HuH-7.5 (cell line): ENCODE measurements at regions not wholly inside any gene's neighbourhood (a gene's known extent, or its start where the extent isn't known, plus 50 kb on each side); places are given as distances from the start of the nearest gene placed in this dataset.
"Not testable (repeated sequence)": the region's sequence is repeated elsewhere in the genome, so short reads cannot be mapped to it uniquely, and the experiment has no call there.

Experiments used
- DNase-seq: peaks from one replicate; pipeline ENCODE4 v3.0.0; 2011; ENCODE audit warnings: low spot score

- DNase-seq = not testable (repeated sequence)
Observed at GRCh38 chr12:54799966-54800365, 54.4 kb upstream of the MUCL1 start.

- DNase-seq = no peak
Observed at GRCh38 chr12:54798651-54799050, 55.7 kb upstream of the MUCL1 start.

- DNase-seq = no peak
Observed at GRCh38 chr12:54796991-54797390, 57.3 kb upstream of the MUCL1 start.

GRCh38 chr12:54795644-54796043 lies 58.7 kb upstream of the MUCL1 start:
- DNase-seq = no peak

GRCh38 chr12:54786081-54786480 lies 68.2 kb upstream of the MUCL1 start:
- DNase-seq = no peak

GRCh38 chr12:54784115-54784514 lies 70.2 kb upstream of the MUCL1 start:
- DNase-seq = no peak

GRCh38 chr12:54777031-54777430 lies 77.3 kb upstream of the MUCL1 start:
- not testable (repeated sequence) for DNase-seq

GRCh38 chr12:54773593-54773992 lies 80.7 kb upstream of the MUCL1 start:
- no peak for DNase-seq

- DNase-seq = no peak
Observed at GRCh38 chr12:54765652-54766051, 88.7 kb upstream of the MUCL1 start.

- no peak for DNase-seq
Observed at GRCh38 chr12:54762390-54762789, 91.9 kb upstream of the MUCL1 start.

GRCh38 chr12:54759751-54760150 lies 94.6 kb upstream of the MUCL1 start:
- DNase-seq = no peak

GRCh38 chr12:54751493-54751892 lies 102.8 kb upstream of the MUCL1 start:
- DNase-seq = no peak

GRCh38 chr12:54749191-54749818 lies 101.1 kb upstream of the DCD start:
- DNase-seq = peak; percentile 29

GRCh38 chr12:54744590-54744989 lies 96.4 kb upstream of the DCD start:
- DNase-seq = no peak

- no peak for DNase-seq
Observed at GRCh38 chr12:54740882-54741281, 92.7 kb upstream of the DCD start.

- no peak for DNase-seq
Observed at GRCh38 chr12:54736549-54736948, 88.4 kb upstream of the DCD start.

- DNase-seq = no peak
Observed at GRCh38 chr12:54734196-54734950, 86.2 kb upstream of the DCD start.

- no peak for DNase-seq
Observed at GRCh38 chr12:54725233-54725843, 77.2 kb upstream of the DCD start.

GRCh38 chr12:54723379-54724256 lies 75.5 kb upstream of the DCD start:
- DNase-seq = no peak

GRCh38 chr12:54721312-54721711 lies 73.1 kb upstream of the DCD start:
- DNase-seq = no peak

- no peak for DNase-seq
Observed at GRCh38 chr12:54719691-54720090, 71.5 kb upstream of the DCD start.

- DNase-seq = no peak
Observed at GRCh38 chr12:54716261-54716660, 68.1 kb upstream of the DCD start.
